ENCODE measurements at regions not wholly inside any gene's neighbourhood (a gene's known extent, or its start where the extent isn't known, plus 50 kb on each side); places are given as distances from the start of the nearest gene placed in this dataset.

- no peak for DNase-seq (ENCODE audit: low spot score)
These were observed 83.3 kb downstream of the ALDH8A1 start for GRCh38 chr6:134866563-134866962.

- DNase-seq (ENCODE audit: low spot score): no peak
These were observed 85.3 kb downstream of the ALDH8A1 start for GRCh38 chr6:134864558-134864957.

GRCh38 chr6:134863763-134864510 is 86.0 kb downstream of the ALDH8A1 start:
- no peak for DNase-seq (ENCODE audit: low spot score)

- no peak for DNase-seq (ENCODE audit: low spot score)
These were observed 95.5 kb downstream of the ALDH8A1 start for GRCh38 chr6:134854366-134854765.

GRCh38 chr6:134853111-134854055 is 96.5 kb downstream of the ALDH8A1 start:
- DNase-seq (ENCODE audit: low spot score): peak; percentile 45

- no peak for DNase-seq (ENCODE audit: low spot score)
These were observed 98.4 kb downstream of the ALDH8A1 start for GRCh38 chr6:134851548-134851947.

GRCh38 chr6:134850721-134851305 is 99.1 kb downstream of the ALDH8A1 start:
- DNase-seq (ENCODE audit: low spot score): no peak

- DNase-seq (ENCODE audit: low spot score): no peak
These were observed 99.9 kb downstream of the ALDH8A1 start for GRCh38 chr6:134849920-134850447.

GRCh38 chr6:134848076-134848475 is 101.8 kb downstream of the ALDH8A1 start:
- DNase-seq (ENCODE audit: low spot score): no peak

GRCh38 chr6:134846865-134847264 is 103.0 kb downstream of the ALDH8A1 start:
- DNase-seq (ENCODE audit: low spot score): no peak

- peak; percentile 9 for DNase-seq (ENCODE audit: low spot score)
These were observed 103.9 kb downstream of the ALDH8A1 start for GRCh38 chr6:134846031-134846430.

GRCh38 chr6:134844120-134844519 is 105.8 kb downstream of the ALDH8A1 start:
- DNase-seq (ENCODE audit: low spot score): no peak

GRCh38 chr6:134840086-134840867 is 109.6 kb downstream of the ALDH8A1 start:
- DNase-seq (ENCODE audit: low spot score): no peak

- DNase-seq (ENCODE audit: low spot score): no peak
These were observed 113.9 kb downstream of the ALDH8A1 start for GRCh38 chr6:134835993-134836392.

- DNase-seq (ENCODE audit: low spot score): no peak
These were observed 119.0 kb downstream of the ALDH8A1 start for GRCh38 chr6:134830940-134831339.

- DNase-seq (ENCODE audit: low spot score): no peak
These were observed 119.7 kb downstream of the ALDH8A1 start for GRCh38 chr6:134830194-134830593.

- DNase-seq (ENCODE audit: low spot score): no peak
These were observed 121.3 kb downstream of the ALDH8A1 start for GRCh38 chr6:134828641-134829040.

- peak; percentile 82 for DNase-seq (ENCODE audit: low spot score)
These were observed 122.8 kb downstream of the ALDH8A1 start for GRCh38 chr6:134826889-134827737.

GRCh38 chr6:134823710-134824034 is 126.2 kb downstream of the ALDH8A1 start:
- DNase-seq (ENCODE audit: low spot score): no peak

GRCh38 chr6:134822920-134823709 is 126.8 kb downstream of the ALDH8A1 start:
- peak; percentile 75 for DNase-seq (ENCODE audit: low spot score)

All from AG08396 (cell line).